ENCODE measurements at regions not wholly inside any gene's neighbourhood (a gene's known extent, or its start where the extent isn't known, plus 50 kb on each side); places are given as distances from the start of the nearest gene placed in this dataset.
"Not testable (repeated sequence)": the region's sequence is repeated elsewhere in the genome, so short reads cannot be mapped to it uniquely, and the experiment has no call there.

DNA sequence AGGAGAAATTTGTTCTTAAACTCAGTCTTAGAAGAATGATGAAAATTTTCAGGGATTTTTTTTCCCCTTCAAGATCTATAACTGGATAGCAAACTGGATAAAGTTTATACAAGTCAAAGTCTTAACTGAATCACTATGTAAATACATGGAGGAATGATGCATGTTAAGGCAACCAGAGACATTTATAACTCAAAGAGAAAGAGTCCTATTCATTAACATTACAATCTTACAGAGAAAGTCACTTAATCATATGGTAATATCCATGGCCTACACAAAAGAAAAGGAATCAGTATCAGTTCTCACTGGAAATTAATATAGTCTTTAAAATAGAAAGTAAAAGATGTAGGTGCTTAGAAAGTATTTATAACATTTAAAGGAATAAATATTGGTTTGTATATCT, 869.1 kb downstream of the TBL1XR1 start:
- DNase-seq (ENCODE audit: low read depth), result no peak

GRCh38 chr3:176326894-176327490, 870.3 kb downstream of the TBL1XR1 start:
- not testable (repeated sequence) for DNase-seq (ENCODE audit: low read depth)

DNA sequence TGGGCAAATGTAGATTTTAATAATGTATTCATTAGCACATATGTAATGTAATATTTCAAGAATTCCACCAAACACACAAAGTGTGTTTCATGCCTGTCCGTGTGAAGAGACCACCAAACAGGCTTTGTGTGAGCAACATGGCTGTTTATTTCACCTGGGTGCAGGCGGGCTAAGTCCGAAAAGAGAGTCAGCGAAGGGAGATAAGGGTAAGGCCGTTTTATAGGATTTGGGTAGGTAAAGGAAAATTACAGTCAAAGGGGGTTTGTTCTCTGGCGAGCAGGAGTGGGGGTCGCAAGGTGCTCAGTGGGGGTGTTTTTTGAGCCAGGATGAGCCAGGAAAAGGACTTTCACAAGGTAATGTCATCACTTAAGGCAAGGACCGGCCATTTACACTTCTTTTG, 875.8 kb downstream of the TBL1XR1 start:
- not testable (repeated sequence) for DNase-seq (ENCODE audit: low read depth)

DNA sequence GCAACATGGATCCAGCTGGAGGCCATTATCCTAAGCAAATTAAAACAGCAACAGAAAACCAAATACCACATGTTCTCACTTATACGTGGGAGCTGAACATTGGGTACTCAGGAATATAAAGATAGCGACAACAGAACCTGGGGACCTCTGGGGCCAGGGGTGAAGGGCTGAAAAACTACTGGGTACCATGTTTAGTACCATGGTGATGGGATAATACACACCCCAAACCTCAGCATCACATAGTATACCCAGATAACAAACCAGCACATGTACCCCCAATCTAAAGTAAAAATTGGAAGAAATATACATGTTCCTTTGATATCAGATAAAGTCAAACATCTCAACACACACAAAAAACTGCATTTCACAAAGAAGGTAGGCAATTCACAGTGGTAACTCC, 876.2 kb downstream of the TBL1XR1 start:
- no peak for DNase-seq (ENCODE audit: low read depth)

- DNase-seq (ENCODE audit: low read depth), result no peak
These were observed 883.9 kb downstream of the TBL1XR1 start for GRCh38 chr3:176313426-176313825.

DNA sequence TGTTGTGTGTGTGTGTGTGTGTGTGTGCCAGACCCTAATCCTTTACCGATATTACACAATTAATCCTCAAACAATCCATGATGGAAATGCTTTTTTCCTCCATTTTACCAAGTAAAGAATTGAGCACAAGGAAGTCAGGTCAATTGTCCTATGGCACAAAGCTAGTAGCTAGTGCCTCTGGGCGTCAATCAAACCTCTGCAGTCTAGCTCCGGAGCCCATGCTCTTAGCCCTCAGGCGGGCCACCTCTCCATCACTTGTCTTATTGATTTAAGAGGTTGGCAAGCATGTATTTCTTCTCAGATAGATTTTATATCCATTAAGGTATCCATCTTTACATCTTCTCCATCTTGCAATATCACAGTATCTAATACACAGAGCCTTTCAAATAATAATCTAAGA, 886.6 kb downstream of the TBL1XR1 start:
- DNase-seq (ENCODE audit: low read depth), result no peak

DNA sequence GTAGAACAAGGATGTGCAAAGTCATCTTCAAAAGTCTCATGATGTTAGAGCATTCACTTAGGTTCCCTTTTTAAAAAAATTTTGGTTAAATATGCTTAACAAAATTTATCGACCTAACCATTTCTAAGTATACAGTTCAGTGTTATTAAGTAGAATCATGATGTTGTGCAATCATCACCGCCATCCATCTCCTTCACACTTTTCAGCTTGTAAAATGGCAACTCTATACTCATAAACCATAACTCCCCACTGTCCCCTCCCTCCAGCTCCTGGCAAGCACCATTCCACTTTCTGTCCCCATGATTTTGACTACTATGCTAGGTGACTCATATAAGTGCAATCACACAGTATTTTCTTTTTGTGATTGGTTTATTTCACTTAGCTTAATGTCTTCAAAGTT, 895.0 kb downstream of the TBL1XR1 start:
- DNase-seq (ENCODE audit: low read depth), result no peak

DNA sequence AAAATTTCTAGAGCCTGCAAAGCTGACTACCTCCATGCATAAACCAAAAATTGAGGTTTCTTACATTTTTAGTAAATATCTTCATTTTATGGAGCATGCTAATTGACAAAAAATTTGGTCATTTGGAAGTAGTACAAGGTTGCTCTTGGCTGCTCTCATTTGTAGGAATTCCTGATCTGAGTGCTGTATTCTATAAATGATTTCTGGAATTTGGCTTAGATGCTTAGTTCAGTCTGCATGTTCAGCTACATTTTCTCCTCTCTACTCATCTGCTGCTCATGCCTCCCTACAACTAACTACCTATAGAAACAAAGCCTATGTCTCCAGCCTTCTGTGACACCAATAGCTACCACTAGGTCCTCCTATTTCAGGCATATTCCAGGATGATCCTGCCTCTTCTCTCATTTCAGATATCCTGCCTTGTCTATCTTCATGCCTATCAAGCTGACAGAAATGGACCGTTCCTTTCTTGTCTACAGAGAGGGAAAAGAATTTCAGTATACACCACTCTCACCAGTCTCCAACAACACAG, 901.1 kb downstream of the TBL1XR1 start:
- DNase-seq (ENCODE audit: low read depth), result no peak

GRCh38 chr3:176293276-176293675, 904.0 kb downstream of the TBL1XR1 start:
- DNase-seq (ENCODE audit: low read depth), result no peak

GRCh38 chr3:176286476-176287085, 910.7 kb downstream of the TBL1XR1 start:
- no peak for DNase-seq (ENCODE audit: low read depth)

DNA sequence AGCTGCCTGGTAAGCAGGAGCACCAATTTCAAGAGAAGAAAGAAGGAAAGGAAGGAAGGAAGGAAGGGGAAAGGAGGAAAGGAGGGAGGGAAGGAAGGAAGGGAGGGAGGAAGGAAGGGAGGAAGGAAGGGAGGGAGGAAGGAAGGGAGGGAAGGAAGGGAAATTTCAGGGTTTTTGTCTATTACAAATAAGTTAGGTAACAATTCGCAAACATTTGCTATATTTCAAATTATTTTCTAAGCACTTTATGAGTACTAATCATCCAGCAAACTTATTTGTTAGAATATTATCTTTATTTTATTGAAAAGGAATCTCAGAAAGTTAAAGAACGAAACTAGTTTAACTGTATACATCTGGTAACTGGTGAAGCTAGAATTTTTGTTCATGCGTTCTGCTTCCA, 921.7 kb downstream of the TBL1XR1 start:
- DNase-seq (ENCODE audit: low read depth), result no peak

DNA sequence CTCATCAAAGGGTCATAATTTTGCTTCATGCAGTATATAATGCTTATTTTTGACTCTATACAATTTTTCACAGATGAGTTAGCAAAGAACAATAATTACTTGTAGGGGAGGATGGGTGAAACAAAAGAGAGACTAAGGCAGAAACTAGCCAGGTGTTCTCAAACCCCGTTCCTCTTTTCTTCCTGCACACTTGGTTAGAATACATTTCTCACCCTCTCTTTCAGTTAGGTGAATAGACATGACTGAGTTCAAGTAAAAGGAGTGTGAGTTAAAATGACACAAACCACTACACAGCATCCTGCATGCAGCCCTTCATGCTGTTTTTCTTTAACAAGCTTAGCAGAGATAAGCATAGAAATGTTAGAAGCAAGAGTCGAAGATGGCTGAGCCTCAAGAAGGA, 922.2 kb downstream of the TBL1XR1 start:
- no peak for DNase-seq (ENCODE audit: low read depth)

GRCh38 chr3:176274161-176274560, 923.1 kb downstream of the TBL1XR1 start:
- no peak for DNase-seq (ENCODE audit: low read depth)

GRCh38 chr3:176262071-176262470, 935.2 kb downstream of the TBL1XR1 start:
- DNase-seq (ENCODE audit: low read depth), result no peak

DNA sequence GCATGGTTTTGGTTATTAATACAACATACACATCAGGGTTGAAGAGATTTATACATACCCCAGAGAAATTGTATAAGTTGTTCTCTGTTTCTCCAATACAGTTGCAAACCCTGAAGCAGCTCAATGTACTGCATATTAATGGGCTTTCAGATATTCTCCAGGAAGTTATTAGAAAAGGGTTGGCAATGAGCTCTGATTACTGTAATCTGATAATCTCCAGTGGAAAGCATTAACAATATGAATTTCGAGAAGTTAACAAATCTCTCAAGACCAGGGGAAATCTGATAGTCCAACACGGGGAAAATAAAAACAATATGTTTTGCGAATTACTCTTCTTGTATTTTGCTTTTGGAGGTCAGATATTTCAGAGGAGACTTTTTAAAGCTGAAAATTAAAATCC, 950.1 kb downstream of the TBL1XR1 start:
- DNase-seq (ENCODE audit: low read depth), result no peak

DNA sequence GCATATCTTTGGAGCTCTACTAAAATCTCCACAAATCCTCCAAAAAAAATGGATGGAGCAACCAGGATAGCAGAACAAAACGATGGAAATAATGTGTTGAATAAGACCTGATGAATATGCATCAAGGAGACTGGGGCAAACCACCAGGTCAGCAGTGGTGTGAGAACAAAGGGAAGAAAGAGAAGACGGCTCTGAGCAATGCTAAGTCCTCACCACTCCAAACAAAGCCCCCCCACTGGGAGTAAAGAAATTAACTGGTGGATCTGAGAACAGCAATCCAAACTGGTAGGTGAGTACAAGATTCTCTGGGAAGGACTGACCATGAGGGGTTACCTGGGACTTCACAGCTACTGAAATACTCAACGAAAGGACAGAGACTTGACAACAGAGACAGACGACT, 977.3 kb downstream of the TBL1XR1 start:
- no peak for DNase-seq (ENCODE audit: low read depth)

- no peak for DNase-seq (ENCODE audit: low read depth)
These were observed 982.5 kb downstream of the TBL1XR1 start for GRCh38 chr3:176214758-176215157.

DNA sequence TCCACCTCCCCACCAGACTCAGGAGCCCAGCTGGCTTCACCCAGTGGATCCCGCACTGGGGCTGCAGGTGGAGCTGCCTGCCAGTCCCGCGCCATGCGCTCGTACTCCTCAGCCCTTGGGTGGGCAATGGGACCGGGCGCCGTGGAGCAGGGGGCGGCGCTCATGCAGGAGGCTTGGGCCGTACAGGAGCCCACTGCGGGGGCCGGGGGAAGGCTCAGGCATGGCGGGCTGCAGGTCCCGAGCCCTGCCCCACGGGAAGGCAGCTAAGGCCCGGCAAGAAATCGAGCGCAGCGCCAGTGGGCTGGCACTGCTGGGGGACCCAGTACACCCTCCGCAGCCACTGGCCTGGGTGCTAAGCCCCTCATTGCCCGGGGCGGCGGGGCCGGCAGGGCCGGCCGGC, 984.0 kb downstream of the TBL1XR1 start:
- not testable (repeated sequence) for DNase-seq (ENCODE audit: low read depth)

GRCh38 chr3:176208915-176209314, 988.4 kb downstream of the TBL1XR1 start:
- DNase-seq (ENCODE audit: low read depth), result no peak

- no peak for DNase-seq (ENCODE audit: low read depth)
These were observed 989.0 kb downstream of the TBL1XR1 start for GRCh38 chr3:176208283-176208682.

- no peak for DNase-seq (ENCODE audit: low read depth)
These were observed 990.5 kb downstream of the TBL1XR1 start for GRCh38 chr3:176206809-176207208.

GRCh38 chr3:176202652-176203051, 994.6 kb downstream of the TBL1XR1 start:
- DNase-seq (ENCODE audit: low read depth), result no peak

GRCh38 chr3:176193032-176193730, 1004.1 kb downstream of the TBL1XR1 start:
- no peak for DNase-seq (ENCODE audit: low read depth)
